CD4-positive, alpha-beta T cell treated with Interferon alpha-2 for 1 hour (primary cell): ENCODE measurements at regions not wholly inside any gene's neighbourhood (a gene's known extent, or its start where the extent isn't known, plus 50 kb on each side); places are given as distances from the start of the nearest gene placed in this dataset.

Experiments used
- DNase-seq, 2 donors: peaks; one replicate each; pipeline ENCODE4 v3.0.0-alpha.2; 2020 to 2022

DNA sequence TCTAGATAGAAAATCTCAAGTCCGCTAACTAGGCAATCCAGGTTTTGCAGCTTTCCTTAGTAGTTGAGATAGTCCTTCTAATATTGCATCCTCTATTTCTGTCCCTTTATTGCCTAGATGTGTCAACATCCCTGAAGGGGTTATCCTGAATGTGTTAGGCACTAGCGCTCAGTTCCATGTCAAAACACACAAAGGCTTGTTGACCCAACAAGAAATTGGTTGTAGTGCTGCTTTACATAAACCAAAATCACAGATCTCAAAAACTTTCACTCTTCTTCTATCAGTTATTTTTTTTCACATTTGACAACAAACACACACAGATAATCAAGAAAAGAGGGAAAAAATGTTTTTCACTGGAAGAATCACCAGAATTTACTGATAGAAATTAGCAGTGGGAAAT lies 51.4 kb upstream of the SOX2 start:
- no peak for DNase-seq

DNA sequence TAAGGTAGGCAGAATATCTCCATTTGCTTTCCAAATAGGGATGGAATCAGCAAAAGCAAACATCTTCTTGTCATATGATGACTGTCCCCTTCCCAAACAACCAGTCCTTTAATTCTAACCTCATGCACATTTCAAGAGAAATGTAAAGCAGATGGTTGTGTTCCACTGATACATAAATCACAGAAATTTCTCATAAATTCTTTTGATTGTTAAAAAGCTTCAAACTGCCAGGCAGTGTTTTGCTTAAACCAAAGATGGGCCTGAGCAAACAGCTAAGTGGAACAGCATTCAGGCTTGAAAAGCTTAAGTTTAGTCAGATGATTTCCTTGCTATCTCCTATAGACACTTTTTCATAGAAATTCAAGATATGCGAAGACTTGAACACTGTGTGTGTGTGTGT lies 74.3 kb upstream of the SOX2 start:
- DNase-seq = no peak

DNA sequence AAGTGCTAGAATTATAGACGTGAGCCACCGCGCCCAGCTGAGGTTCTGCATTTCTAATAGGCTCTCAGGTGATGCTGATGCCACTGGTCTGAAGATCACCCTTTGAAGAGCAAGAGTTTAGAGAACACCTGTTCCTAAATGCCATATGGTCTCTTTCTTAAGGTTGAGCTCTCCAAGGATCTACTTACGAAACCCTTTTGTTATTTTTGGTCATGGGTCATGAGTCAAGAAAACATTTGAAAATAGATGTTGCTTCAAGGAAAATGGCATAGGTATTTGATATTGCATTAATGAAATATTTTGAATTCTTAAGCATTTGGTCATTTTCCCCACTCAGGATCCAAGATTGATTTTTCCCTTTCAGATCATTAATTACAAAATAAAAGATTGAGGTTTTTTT lies 74.7 kb upstream of the SOX2 start:
- no peak for DNase-seq

DNA sequence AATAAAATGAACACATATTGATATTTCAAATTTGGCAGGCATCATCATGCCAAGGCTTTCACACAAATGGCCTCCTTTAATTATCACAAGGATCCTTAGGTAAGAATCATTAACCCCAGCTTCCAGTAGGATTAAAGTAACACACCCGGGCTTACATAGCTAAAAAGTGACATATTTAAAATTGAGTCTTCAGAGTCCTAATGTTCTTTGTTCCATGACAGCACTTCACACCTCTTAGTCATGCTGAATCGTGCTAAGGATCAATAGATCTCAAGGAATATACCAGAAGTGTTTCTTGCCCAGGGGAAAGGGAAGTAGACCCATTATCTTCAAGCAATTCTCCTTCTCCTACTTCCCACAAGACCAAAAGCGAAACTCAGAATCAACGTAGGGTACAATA lies 76.6 kb upstream of the SOX2 start:
- DNase-seq = no peak

DNA sequence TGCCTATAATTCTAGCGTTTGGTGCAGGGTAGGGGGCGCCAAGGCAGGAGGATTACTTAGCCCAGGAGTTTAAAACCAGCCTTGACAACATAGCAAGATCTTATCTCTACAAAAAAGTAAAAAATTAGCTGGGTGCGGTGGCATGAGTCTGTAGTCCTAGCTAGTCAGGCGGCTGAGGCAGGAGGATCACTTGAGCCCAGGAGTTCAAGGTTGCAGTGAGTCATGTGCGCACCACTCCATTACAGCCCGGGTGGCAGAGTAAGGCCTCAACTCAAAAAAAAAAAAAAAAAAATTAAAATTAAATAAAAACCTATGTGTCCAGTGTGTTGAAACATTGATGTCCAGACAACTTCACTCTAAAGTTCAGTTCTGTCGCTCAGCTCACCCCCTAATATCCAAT lies 78.2 kb upstream of the SOX2 start:
- DNase-seq = no peak

DNA sequence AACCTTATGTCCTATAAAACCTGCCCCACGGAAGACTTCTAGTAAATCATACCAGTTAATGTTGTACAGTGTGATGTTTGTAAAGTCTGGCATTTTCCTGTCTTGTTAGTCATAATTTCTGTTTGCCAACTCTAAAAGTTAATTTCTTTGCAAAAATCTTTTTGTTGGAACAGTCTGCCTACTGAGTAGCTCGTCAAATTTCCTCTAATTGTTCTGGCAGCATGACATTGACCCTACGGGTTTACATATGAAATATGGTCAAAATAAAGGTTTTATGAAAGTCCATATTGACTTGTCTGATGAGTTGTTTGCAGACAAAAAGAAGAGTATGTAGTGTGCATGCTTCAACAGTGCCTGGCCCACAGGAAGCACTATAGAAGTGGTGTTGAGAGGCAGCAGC lies 79.8 kb upstream of the SOX2 start:
- no peak for DNase-seq

DNA sequence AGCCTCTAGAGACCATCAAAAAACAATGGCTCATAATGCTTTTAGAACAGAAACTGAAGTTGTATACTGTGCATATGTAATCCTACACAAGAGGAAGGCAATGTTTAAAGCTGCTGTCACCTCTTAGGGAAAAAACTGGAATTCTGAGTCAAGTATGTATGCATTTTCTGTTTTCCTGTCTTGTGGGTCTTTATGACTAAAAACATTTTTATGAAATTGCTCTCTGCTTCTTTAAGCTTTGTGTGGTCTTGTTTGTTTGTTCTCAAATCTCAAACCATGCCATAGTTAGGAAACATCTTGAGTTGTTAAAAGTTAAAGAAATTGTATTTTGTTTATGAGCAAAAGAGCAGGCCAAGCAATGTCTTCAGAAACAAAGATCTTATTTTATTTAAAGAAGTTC lies 80.9 kb upstream of the SOX2 start:
- no peak for DNase-seq

DNA sequence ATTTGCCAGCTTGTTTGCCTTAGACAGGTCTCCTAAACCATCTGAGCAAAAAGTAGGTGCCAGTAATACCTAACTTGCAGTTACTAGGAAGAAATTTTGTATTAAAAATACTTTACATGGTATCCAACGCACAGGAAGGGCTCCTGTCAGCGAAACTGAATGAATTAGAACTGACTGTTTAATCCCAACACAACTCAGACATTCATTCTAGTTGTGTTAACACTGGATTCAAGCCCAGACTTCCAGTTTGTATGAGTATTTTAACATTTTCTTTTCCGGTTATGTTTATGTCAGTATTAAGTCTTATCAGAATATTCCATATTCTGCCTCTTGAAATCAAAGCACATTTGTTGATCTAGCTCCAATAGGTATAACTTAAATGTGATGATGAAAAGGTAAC lies 82.0 kb upstream of the SOX2 start:
- DNase-seq = no peak

DNA sequence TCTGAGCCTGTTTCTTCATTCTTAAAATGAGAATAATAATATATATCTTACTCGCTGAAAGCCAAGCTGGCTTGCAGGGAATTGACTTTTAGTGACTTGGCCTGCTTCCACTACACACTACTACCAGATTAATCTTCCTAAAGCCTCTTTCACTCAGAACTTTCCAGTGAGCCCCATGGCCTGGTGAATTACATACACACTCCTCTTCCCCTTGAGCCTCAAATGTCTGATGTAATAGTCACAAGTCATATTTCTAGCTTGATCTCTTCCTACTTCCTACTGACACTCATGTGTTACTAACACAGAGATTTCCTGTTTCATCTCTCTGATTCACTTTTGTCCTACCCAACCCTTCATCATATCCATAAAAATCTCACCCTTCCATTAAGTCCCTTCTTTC lies 82.7 kb upstream of the SOX2 start:
- no peak for DNase-seq

DNA sequence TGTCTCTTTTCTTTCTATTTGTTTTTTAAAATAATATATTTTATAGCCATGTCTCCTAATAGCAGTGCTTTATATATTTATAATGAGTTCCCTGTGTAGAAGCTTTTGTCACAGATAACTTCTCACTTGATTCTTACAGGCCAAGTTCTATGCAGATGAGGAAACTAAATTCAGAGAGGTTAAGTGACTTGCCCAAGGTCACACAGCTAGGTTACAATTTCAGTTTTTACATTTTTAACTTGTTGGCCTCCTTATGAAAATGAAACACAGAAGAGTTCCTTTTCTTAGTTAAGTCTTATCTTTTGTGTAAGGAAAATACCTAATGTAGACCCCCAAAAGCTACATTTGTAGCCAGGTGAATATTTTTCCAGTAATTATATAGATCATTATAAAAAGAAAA lies 83.3 kb upstream of the SOX2 start:
- no peak for DNase-seq

DNA sequence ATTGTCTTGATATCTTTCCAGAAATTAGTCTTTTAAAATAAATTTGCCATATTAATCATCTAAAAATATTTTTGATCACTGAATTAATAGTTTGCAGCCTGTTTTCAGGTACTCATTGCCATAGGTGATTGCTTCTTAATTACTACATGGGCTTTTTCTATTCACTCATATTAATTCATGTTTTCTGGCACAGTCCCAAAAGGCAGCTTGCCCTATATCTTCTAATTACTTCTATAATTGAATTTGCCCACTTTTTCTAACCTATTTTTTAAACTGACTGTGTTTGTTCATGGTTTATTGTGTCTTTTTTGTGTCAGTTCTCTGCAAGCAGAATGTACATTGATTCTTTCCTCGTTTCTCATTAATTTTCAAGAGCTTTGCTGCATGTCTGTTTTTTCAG lies 85.7 kb upstream of the SOX2 start:
- DNase-seq = no peak

DNA sequence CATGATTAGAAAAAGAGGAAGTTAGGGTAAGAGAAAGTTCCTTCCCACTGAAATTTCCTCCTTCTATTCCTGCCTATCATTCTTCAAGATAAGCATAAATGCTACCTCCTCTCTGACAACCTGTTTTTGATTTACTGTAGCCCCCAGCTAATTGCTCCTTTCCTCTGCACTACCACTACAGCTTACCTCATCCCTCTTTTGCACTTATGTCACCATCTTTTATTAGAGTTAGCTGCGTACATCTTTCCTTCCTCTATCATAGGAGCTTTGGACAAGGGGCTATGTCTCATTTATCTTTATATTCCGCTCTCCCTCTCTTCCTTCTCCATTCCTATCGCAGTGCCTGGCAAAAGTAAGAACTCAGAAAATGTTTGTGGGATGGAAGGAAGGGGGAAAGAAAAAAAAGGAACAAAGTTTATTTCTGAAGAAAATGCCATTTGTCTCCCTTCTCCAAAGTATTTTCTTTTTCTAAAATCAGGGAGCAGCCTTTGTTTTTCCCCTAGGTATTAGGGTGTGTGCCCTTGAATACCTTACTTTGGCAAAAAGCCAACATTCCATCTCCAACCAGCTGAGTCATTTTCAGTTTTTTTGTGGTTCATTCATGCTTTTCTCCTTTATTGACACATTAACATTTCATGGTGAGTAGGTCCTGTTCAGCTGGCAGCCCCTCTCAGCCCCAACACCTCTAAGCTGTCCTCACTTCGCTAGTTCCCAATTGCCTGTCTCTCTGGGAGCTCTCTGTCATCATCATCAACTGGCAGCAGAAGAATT lies 87.6 kb upstream of the SOX2 start:
- no peak for DNase-seq

DNA sequence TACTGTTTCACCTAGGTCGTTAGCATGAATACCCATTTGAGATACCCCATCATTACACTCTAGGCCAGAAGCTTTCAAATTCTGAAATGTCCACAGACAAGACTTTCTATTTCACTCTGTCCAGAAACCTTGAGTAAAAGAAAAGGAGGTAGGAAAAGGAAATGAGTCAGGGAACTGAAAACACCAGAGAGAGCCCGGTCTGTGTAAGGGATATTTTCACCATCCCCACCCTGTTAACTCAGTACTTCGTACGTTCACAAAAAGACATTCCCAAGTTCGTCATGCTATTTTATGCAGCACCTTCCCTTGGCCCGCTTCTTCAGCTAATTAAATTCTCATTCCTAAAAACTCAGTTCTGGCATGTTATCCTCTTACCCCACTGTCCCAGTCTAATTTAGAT lies 89.4 kb upstream of the SOX2 start:
- DNase-seq = no peak

DNA sequence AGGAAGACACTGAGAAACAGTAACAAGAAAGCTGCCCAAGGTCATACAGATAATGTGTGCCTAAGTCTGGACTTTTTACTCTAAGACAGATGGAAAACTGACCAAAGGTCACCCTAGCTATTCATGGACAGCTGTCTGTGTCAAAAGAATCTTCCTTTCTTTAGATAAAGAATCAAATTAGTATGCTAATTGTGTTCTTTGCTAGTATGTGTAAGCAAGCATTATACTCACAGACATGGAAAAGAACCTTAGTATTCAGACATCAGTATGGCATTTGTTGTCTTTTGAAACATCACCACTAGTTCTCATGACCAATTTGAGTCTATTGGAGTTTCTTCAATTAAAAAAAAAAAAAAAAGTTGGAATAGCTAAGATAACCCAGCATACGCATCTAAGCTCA lies 91.8 kb upstream of the SOX2 start:
- no peak for DNase-seq

DNA sequence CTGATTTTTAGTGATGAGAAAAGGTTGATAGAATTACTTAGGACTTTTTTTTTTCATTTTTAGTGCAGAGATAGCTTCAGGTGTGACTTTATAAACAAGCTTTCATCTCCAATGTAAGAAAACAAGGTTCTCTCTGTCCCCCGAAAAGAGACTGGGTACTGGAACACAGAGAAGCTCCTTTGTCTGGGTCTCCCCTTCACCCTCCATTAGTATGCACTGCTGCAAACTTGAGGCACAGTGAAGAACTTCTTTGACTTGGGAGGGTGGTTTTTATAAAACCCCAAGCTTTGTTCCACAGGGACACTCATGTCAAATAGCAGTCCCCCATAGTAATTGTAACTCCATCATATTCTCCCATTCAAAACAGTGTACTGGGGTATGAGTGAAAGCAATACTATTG lies 93.5 kb upstream of the SOX2 start:
- no peak for DNase-seq

DNA sequence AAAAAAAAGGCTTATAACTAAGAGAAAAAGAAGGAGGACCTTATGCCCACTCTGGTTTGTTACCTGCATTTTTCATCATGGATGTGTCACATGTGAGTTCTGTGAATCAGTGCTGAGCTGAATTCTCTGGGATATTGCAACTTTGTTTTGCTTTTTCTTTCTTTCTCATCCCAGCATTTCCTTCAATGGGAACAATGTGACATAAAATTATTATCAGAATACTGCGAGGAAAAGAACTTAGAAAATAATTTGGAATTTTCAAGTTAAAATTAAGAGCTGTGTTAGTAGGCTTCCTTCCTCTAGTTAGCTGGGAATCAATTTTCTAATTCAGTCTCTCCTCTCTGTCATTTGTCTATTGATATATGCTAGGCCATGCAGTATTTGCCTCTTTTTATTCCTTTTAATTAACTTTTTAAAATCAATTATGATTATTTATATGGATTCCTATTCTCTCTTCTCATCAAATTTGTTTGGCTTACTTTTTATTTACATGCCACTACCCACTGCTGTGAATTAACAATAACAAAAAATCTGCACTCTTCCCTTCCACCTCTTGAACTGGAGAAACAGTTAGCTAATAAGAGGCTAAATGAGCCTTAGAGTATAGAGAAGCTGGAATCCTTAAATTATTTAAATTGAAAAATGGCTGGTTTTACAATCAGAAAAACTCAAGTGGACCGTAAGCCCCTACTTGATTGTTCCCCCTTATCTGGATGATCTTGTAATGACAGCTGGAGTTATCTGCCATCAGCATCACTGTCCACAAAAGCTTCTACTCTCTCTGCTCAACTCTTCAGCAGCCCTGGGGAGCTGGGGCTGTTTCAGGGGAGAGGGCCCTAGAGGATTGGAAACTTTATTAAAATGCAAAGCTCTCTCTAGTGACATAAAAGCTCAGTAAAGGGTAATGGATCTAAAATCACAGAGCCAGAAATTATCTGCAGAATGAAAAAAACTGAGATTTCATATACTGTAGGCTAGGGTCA lies 95.3 kb upstream of the SOX2 start:
- no peak for DNase-seq

DNA sequence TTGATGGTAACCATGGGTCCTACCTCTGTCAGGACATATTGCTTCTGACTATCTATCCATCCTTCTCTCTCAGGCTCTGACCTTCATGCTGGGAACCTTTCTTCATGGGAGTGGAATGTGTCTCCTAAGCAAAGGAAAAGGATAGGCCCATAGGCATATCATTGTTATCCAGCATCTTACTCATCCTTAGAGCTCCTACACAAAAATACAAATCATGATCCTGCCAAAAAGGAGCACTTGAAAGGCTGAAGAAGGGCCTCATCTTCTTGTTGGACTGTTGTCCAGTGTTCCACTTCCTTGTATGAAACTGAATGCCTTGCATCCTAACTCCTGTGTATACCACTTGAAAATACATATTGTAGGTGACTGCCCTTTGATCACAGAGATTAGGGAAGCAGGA lies 96.1 kb upstream of the SOX2 start:
- DNase-seq = no peak

DNA sequence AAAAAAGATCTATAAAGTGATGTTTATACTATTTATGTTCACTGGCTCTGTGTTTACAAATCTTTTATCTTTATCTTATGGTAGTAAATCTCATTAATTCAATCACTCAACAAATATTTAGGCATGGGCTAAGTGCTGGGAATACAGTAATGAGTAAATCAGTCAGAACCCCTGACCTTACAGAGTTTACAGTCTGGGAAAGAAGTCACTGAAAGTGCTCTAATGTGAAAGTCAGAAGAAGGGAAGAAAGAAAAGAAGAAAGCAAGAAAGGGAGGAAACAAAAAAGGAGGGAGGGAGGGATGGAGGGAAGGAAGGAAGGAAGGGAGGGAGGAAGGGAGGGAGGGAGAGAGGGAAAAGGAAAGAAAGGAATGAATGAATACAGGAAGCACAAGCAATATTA lies 96.8 kb upstream of the SOX2 start:
- no peak for DNase-seq

DNA sequence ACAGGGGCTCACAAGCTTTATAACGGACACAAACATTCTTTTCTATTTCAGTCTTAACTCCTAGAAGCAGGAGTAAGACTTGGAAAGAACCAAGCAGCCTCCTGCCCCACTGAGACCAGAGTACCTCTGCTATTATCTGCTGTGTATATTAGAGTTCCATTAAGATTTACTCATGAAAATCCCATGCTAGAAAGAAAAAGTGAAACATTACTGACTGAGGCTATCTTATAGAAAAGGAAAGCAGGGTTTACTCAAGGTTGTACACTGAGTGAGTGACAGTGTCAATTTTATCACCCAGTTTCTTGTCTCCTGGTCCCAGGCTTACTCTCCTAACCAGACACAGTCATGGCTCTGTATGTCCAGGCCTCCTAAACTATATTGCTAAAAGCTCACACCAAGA lies 97.9 kb upstream of the SOX2 start:
- DNase-seq = no peak

DNA sequence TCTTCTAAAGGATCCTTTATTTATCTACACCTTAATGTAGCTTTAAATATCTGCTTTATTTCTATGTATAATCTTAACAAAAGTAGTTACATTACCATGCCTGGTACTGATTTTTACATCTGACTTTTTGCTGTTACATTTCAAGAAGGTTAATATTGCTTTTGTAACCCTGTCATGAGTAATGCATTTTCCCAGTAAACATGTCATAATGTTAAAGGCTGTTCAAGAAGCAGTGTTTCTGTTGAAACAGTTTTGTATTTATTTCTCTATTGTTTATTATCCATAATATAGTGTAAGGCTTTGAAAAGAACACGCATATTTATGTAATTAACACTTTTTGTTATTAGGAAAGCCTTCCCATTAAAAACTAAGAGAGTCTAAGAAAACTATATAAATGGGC lies 98.5 kb upstream of the SOX2 start:
- DNase-seq = no peak

DNA sequence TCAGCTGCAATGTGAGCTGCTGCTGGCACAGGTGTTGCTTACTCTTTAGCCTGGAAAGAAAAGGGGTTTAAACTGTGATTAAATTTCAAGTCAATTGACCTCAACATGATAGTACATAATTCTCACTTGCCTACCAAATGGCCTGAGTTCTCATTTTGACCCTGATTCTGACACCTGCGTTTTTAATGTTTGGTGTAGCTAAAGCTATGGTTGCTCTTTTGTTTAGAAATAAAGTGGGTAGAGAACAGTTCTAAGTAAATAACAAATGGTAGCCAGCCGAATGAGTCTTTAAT lies 100.8 kb upstream of the SOX2 start:
- no peak for DNase-seq

DNA sequence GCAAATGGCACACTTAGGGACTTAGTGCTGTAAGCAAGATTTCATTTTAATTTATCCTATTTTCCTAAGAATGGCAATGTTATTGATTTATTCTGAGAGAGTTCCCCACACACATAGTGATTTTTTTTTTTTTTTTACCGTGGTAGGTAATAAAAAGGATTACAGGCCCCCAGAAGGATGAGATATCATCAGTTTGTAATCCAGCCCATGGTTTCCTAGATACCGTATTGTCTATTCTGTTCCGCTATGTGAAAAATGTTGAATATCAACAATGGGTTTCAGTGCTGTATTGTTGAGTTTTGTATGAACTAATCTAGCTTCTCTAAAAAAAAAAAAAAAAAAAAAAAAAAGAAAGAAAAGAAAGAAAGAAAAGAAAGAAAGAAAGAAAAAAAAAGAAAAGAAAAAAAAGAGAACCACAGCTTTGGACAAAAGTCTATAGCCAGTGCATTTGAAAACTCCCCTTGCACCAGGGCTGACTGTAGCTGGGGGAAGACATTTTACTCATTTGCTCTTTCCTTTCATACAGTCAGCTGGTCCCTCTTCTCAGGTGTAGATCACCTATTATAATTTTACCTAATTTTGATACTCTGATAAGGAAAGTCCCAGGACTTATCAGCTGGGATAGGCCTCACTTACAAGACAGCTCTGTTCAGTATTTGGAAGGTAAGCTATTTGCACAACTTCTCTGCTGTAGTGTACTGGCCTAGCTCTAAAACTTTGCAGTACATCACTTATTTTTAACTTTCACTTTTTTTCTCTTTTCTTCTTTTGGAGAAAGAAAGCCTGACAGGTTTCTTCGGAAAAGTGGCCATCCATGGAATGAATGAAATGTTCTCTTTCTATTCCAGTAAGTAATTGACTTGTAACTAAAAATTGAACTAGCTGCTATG lies 101.4 kb upstream of the SOX2 start:
- DNase-seq = no peak

DNA sequence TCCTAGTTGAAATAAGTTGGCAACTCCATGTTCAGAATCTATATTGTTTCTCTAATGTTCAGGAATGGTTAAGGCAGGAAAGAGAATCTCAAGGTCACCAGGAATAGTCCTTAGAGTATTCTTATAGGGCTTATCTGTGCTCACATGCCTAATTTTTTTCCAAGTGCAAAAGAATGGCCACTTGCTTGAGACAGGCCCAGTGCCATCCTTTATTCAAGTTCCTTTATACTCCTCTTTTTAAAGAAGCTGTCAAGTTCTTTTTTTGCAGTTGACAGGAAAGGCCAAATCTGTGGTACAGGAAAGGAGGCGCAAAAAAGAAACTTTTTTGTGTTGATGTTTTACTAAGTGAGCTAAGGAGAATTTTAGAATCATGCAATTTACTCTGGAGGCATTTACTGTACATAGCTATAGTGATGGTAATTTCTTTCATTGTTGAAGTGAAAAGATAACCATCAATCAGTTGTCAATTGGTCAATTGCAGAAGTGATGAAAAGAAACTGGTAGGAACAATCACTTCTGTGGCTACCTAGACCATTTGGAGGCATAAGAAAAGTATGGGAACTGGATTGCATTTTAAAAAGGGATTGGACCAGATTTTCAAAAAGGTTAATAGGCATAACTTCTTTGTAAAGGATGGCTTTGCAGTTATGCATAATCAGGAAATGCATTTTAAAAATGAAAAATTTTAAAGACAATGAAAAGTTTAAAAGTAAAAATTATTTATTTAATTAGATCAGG lies 102.5 kb upstream of the SOX2 start:
- no peak for DNase-seq
